SU-DHL-6 (cell line): ENCODE measurements at regions not wholly inside any gene's neighbourhood (a gene's known extent, or its start where the extent isn't known, plus 50 kb on each side); places are given as distances from the start of the nearest gene placed in this dataset.

Experiments
- EZH2phosphoT487 ChIP-seq: fragments of 200-600 bp; sonication (generic), shearing (Covaris generic); conservative IDR thresholded peaks from 2 replicates; pipeline ENCODE4 v1.6.1; 2018; ENCODE audit warnings: mild to moderate bottlenecking, antibody characterized with exemption, low read length, moderate library complexity, mixed read lengths
- TF ChIP-seq, protein P1 (sequence below): fragments of 200-600 bp; sonication (generic); IDR thresholded peaks from one replicate; pipeline ENCODE4 v1.5.1; 2017; ENCODE audit warnings: antibody characterized with exemption, mild to moderate bottlenecking, low read length, moderate library complexity; ENCODE audit not compliant: insufficient read depth, poor library complexity, severe bottlenecking

- TF ChIP-seq, protein P1, sequence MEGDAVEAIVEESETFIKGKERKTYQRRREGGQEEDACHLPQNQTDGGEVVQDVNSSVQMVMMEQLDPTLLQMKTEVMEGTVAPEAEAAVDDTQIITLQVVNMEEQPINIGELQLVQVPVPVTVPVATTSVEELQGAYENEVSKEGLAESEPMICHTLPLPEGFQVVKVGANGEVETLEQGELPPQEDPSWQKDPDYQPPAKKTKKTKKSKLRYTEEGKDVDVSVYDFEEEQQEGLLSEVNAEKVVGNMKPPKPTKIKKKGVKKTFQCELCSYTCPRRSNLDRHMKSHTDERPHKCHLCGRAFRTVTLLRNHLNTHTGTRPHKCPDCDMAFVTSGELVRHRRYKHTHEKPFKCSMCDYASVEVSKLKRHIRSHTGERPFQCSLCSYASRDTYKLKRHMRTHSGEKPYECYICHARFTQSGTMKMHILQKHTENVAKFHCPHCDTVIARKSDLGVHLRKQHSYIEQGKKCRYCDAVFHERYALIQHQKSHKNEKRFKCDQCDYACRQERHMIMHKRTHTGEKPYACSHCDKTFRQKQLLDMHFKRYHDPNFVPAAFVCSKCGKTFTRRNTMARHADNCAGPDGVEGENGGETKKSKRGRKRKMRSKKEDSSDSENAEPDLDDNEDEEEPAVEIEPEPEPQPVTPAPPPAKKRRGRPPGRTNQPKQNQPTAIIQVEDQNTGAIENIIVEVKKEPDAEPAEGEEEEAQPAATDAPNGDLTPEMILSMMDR, result no peak
- TF ChIP-seq EZH2phosphoT487, result no peak
These were observed 265.2 kb downstream of the NSG2 start for GRCh38 chr5:174310706-174311105.
